ENCODE measurements at regions not wholly inside any gene's neighbourhood (a gene's known extent, or its start where the extent isn't known, plus 50 kb on each side); places are given as distances from the start of the nearest gene placed in this dataset.

DNA sequence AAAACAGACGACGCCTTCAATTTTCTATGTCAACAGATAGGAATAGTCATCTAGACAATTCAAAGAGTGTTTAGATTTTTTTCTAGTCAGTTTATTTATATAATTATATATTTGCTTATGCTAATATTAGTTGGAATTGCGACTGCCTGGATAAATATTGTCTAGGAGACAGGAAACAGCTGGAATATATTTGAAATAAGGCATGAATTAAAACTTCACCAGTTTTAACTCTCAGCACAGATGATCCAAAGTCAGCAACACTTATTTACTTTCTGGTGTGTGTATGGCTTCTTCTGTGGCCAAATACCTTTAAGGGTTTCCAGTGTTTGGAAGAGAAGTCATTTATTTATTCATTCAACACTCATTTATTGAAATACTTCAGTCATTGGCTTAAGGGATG lies 1215.4 kb upstream of the USP15 start (continued):
- TF ChIP-seq, protein P1, sequence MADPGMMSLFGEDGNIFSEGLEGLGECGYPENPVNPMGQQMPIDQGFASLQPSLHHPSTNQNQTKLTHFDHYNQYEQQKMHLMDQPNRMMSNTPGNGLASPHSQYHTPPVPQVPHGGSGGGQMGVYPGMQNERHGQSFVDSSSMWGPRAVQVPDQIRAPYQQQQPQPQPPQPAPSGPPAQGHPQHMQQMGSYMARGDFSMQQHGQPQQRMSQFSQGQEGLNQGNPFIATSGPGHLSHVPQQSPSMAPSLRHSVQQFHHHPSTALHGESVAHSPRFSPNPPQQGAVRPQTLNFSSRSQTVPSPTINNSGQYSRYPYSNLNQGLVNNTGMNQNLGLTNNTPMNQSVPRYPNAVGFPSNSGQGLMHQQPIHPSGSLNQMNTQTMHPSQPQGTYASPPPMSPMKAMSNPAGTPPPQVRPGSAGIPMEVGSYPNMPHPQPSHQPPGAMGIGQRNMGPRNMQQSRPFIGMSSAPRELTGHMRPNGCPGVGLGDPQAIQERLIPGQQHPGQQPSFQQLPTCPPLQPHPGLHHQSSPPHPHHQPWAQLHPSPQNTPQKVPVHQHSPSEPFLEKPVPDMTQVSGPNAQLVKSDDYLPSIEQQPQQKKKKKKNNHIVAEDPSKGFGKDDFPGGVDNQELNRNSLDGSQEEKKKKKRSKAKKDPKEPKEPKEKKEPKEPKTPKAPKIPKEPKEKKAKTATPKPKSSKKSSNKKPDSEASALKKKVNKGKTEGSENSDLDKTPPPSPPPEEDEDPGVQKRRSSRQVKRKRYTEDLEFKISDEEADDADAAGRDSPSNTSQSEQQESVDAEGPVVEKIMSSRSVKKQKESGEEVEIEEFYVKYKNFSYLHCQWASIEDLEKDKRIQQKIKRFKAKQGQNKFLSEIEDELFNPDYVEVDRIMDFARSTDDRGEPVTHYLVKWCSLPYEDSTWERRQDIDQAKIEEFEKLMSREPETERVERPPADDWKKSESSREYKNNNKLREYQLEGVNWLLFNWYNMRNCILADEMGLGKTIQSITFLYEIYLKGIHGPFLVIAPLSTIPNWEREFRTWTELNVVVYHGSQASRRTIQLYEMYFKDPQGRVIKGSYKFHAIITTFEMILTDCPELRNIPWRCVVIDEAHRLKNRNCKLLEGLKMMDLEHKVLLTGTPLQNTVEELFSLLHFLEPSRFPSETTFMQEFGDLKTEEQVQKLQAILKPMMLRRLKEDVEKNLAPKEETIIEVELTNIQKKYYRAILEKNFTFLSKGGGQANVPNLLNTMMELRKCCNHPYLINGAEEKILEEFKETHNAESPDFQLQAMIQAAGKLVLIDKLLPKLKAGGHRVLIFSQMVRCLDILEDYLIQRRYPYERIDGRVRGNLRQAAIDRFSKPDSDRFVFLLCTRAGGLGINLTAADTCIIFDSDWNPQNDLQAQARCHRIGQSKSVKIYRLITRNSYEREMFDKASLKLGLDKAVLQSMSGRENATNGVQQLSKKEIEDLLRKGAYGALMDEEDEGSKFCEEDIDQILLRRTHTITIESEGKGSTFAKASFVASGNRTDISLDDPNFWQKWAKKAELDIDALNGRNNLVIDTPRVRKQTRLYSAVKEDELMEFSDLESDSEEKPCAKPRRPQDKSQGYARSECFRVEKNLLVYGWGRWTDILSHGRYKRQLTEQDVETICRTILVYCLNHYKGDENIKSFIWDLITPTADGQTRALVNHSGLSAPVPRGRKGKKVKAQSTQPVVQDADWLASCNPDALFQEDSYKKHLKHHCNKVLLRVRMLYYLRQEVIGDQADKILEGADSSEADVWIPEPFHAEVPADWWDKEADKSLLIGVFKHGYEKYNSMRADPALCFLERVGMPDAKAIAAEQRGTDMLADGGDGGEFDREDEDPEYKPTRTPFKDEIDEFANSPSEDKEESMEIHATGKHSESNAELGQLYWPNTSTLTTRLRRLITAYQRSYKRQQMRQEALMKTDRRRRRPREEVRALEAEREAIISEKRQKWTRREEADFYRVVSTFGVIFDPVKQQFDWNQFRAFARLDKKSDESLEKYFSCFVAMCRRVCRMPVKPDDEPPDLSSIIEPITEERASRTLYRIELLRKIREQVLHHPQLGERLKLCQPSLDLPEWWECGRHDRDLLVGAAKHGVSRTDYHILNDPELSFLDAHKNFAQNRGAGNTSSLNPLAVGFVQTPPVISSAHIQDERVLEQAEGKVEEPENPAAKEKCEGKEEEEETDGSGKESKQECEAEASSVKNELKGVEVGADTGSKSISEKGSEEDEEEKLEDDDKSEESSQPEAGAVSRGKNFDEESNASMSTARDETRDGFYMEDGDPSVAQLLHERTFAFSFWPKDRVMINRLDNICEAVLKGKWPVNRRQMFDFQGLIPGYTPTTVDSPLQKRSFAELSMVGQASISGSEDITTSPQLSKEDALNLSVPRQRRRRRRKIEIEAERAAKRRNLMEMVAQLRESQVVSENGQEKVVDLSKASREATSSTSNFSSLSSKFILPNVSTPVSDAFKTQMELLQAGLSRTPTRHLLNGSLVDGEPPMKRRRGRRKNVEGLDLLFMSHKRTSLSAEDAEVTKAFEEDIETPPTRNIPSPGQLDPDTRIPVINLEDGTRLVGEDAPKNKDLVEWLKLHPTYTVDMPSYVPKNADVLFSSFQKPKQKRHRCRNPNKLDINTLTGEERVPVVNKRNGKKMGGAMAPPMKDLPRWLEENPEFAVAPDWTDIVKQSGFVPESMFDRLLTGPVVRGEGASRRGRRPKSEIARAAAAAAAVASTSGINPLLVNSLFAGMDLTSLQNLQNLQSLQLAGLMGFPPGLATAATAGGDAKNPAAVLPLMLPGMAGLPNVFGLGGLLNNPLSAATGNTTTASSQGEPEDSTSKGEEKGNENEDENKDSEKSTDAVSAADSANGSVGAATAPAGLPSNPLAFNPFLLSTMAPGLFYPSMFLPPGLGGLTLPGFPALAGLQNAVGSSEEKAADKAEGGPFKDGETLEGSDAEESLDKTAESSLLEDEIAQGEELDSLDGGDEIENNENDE (IDR thresholded peaks at IDR 0.05; ENCODE audit: insufficient replicate concordance, low read length) = no peak
